ENCODE measurements at regions not wholly inside any gene's neighbourhood (a gene's known extent, or its start where the extent isn't known, plus 50 kb on each side); places are given as distances from the start of the nearest gene placed in this dataset.

- H3K4me2 ChIP-seq (ENCODE audit: low read length), result no peak overlapping the region
- TF ChIP-seq CTCF (IDR thresholded peaks at IDR 0.05; ENCODE audit: low read depth, low read length) (no peak), EZH2phosphoT487 (IDR thresholded peaks at IDR 0.05; ENCODE audit: low read depth) (no peak)
Observed at GRCh38 chr6:163872335-163872734, 457.8 kb downstream of the QKI start.

GRCh38 chr6:163871616-163872015 lies 457.1 kb downstream of the QKI start:
- Histone ChIP-seq H3K4me2 (ENCODE audit: low read length) (no peak overlapping the region), H3K79me2 (ENCODE audit: low read length) (no peaks in the 10 kb centered on the region), H4K20me1 (ENCODE audit: insufficient read depth, low read length) (no peaks in the 10 kb centered on the region), H3K27ac (ENCODE audit: low read length) (no peak overlapping the region), H3K4me1 (ENCODE audit: low read length) (no peaks in the 10 kb centered on the region), H3K36me3 (replicated peaks; ENCODE audit: low read depth, low read length) (no peaks in the 10 kb centered on the region), H3K27me3 (ENCODE audit: low read depth, low read length) (no peaks in the 10 kb centered on the region), H2AFZ (ENCODE audit: low read depth, low read length) (no peak overlapping the region), H3K9me3 (ENCODE audit: insufficient read depth, low read length) (no peaks in the 10 kb centered on the region), H3K9ac (ENCODE audit: low read length) (no peak overlapping the region), H3K4me3 (ENCODE audit: low read length) (no peak overlapping the region)
- TF ChIP-seq EZH2phosphoT487 (IDR thresholded peaks at IDR 0.05; ENCODE audit: low read depth), result no peak
- TF ChIP-seq CTCF (IDR thresholded peaks at IDR 0.05; ENCODE audit: low read depth, low read length), result no peak

More at GRCh38 chr6:163872335-163872734, 457.8 kb downstream of the QKI start:
- Histone ChIP-seq H3K27ac (ENCODE audit: low read length) (no peak overlapping the region), H3K9ac (ENCODE audit: low read length) (no peak overlapping the region), H3K9me3 (ENCODE audit: insufficient read depth, low read length) (no peaks in the 10 kb centered on the region), H3K4me1 (ENCODE audit: low read length) (no peaks in the 10 kb centered on the region), H4K20me1 (ENCODE audit: insufficient read depth, low read length) (no peaks in the 10 kb centered on the region), H3K27me3 (ENCODE audit: low read depth, low read length) (no peaks in the 10 kb centered on the region), H2AFZ (ENCODE audit: low read depth, low read length) (no peak overlapping the region), H3K4me3 (ENCODE audit: low read length) (no peak overlapping the region), H3K79me2 (ENCODE audit: low read length) (no peaks in the 10 kb centered on the region), H3K36me3 (replicated peaks; ENCODE audit: low read depth, low read length) (no peaks in the 10 kb centered on the region)

GRCh38 chr6:163867518-163868292 lies 453.2 kb downstream of the QKI start:
- Histone ChIP-seq H3K27ac (ENCODE audit: low read length) (no peak overlapping the region), H3K27me3 (ENCODE audit: low read depth, low read length) (no peaks in the 10 kb centered on the region), H3K4me2 (ENCODE audit: low read length) (no peak overlapping the region), H3K36me3 (replicated peaks; ENCODE audit: low read depth, low read length) (no peaks in the 10 kb centered on the region), H3K4me3 (ENCODE audit: low read length) (no peak overlapping the region), H3K4me1 (ENCODE audit: low read length) (no peaks in the 10 kb centered on the region), H3K9ac (ENCODE audit: low read length) (no peak overlapping the region), H3K9me3 (ENCODE audit: insufficient read depth, low read length) (no peaks in the 10 kb centered on the region), H4K20me1 (ENCODE audit: insufficient read depth, low read length) (no peaks in the 10 kb centered on the region), H2AFZ (ENCODE audit: low read depth, low read length) (no peak overlapping the region), H3K79me2 (ENCODE audit: low read length) (no peaks in the 10 kb centered on the region)
- TF ChIP-seq EZH2phosphoT487 (IDR thresholded peaks at IDR 0.05; ENCODE audit: low read depth) (no peak), CTCF (IDR thresholded peaks at IDR 0.05; ENCODE audit: low read depth, low read length) (no peak)

- H2AFZ ChIP-seq (ENCODE audit: low read depth, low read length), result no peak overlapping the region
- H3K27me3 ChIP-seq (ENCODE audit: low read depth, low read length), result no peaks in the 10 kb centered on the region
- H3K4me2 ChIP-seq (ENCODE audit: low read length), result no peak overlapping the region
- no peaks in the 10 kb centered on the region for H3K4me1 ChIP-seq (ENCODE audit: low read length)
- H3K4me3 ChIP-seq (ENCODE audit: low read length), result no peak overlapping the region
- no peaks in the 10 kb centered on the region for H4K20me1 ChIP-seq (ENCODE audit: insufficient read depth, low read length)
- no peak overlapping the region for H3K27ac ChIP-seq (ENCODE audit: low read length)
- H3K79me2 ChIP-seq (ENCODE audit: low read length), result no peaks in the 10 kb centered on the region
- H3K36me3 ChIP-seq (replicated peaks; ENCODE audit: low read depth, low read length), result no peaks in the 10 kb centered on the region
- TF ChIP-seq CTCF (IDR thresholded peaks at IDR 0.05; ENCODE audit: low read depth, low read length) (no peak), EZH2phosphoT487 (IDR thresholded peaks at IDR 0.05; ENCODE audit: low read depth) (no peak)
- H3K9ac ChIP-seq (ENCODE audit: low read length), result no peak overlapping the region
- no peaks in the 10 kb centered on the region for H3K9me3 ChIP-seq (ENCODE audit: insufficient read depth, low read length)
Observed at GRCh38 chr6:163866192-163866591, 451.7 kb downstream of the QKI start.
